Left ventricle myocardium inferior (tissue), 1 donor: ENCODE measurements at regions not wholly inside any gene's neighbourhood (a gene's known extent, or its start where the extent isn't known, plus 50 kb on each side); places are given as distances from the start of the nearest gene placed in this dataset.

Experiments
- DNase-seq: peaks from one replicate; pipeline ENCODE4 v3.0.0-alpha.2; 2020
- H3K27ac ChIP-seq: fragments of 200-600 bp; replicated peaks from 2 replicates; pipeline ENCODE4 v1.8.0; 2021
- H3K27me3 ChIP-seq: fragments of 200-600 bp; 2 replicates; pipeline ENCODE4 v1.8.0; 2021; ENCODE audit warnings: low read depth
- H3K36me3 ChIP-seq: fragments of 200-600 bp; 2 replicates; pipeline ENCODE4 v1.8.0; 2021
- H3K4me1 ChIP-seq: fragments of 200-600 bp; 2 replicates; pipeline ENCODE4 v1.8.0; 2021
- H3K4me3 ChIP-seq: fragments of 200-600 bp; 2 replicates; pipeline ENCODE4 v1.8.0; 2021; ENCODE audit warnings: mild to moderate bottlenecking, moderate library complexity
- H3K9me3 ChIP-seq: fragments of 200-600 bp; replicated peaks from 2 replicates; pipeline ENCODE4 v1.8.0; 2021
- intact Hi-C: fragments of 100-400 bp; cut with micrococcal nuclease; formaldehyde crosslinking; loops from one replicate; pipeline ENCODE4 v1.11.0; 2022
- TF ChIP-seq, protein P1 (sequence below): fragments of 200-600 bp; IDR thresholded peaks from 2 replicates; pipeline ENCODE4 v1.8.0; 2021; ENCODE audit warnings: antibody characterized with exemption, mild to moderate bottlenecking, borderline replicate concordance
- donor health status: DM: no; HTN: yes; CAD: no; lungs with severe emphysema.

DNA sequence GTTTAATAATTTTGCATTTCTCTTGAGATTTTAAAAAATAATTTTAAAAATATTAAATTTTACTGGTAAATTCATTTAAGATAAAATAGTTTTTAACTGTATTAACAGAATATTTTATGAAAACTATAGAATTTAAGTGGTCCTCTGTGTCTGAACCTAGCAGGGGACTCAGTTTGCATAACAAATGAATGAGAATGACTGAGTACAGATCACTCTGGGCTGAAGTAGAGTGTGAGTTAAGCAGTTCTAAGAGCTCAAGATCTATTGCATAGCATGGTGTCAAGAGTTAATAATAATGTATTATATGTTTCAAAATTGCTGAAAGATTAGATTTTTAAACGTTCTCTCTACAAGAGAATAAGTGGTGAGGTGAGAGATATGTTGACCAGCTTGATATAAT lies 348.3 kb upstream of the SLITRK1 start:
- Histone ChIP-seq H3K4me3 (no peak overlapping the region), H3K36me3 (no peaks in the 10 kb centered on the region), H3K27ac (no peak overlapping the region), H3K9me3 (peaks cover 9% of the 10 kb centered on the region), H3K4me1 (no peaks in the 10 kb centered on the region), H3K27me3 (no peaks in the 10 kb centered on the region)
- DNase-seq = no peak
- intact Hi-C loops = no loop called here
- TF ChIP-seq, protein P1, sequence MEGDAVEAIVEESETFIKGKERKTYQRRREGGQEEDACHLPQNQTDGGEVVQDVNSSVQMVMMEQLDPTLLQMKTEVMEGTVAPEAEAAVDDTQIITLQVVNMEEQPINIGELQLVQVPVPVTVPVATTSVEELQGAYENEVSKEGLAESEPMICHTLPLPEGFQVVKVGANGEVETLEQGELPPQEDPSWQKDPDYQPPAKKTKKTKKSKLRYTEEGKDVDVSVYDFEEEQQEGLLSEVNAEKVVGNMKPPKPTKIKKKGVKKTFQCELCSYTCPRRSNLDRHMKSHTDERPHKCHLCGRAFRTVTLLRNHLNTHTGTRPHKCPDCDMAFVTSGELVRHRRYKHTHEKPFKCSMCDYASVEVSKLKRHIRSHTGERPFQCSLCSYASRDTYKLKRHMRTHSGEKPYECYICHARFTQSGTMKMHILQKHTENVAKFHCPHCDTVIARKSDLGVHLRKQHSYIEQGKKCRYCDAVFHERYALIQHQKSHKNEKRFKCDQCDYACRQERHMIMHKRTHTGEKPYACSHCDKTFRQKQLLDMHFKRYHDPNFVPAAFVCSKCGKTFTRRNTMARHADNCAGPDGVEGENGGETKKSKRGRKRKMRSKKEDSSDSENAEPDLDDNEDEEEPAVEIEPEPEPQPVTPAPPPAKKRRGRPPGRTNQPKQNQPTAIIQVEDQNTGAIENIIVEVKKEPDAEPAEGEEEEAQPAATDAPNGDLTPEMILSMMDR = no peak

DNA sequence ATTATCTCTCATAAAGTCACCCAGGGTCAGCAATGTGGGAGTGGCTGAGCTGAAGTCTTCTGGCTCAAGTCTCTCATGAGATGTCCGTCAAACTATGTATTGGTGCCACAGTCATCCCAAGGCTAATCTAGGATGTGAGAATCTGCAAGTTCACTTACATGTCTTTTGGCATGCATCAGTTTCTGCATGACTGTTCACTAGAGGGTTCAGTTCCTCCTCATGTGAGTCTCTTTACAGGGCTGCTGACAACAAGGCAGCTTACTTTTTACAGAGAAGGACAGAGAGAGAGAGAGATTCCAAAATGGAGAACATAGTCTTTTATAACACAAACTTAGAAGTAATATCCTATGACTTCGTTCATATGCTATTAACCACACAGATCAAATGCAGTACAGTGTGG lies 328.8 kb upstream of the SLITRK1 start:
- intact Hi-C loops = no loop called here
- Histone ChIP-seq H3K27me3 (no peaks in the 10 kb centered on the region), H3K27ac (no peak overlapping the region), H3K4me3 (no peak overlapping the region), H3K4me1 (no peaks in the 10 kb centered on the region), H3K36me3 (no peaks in the 10 kb centered on the region), H3K9me3 (no peaks in the 10 kb centered on the region)
- no peak for DNase-seq
- TF ChIP-seq, protein P1 = no peak

DNA sequence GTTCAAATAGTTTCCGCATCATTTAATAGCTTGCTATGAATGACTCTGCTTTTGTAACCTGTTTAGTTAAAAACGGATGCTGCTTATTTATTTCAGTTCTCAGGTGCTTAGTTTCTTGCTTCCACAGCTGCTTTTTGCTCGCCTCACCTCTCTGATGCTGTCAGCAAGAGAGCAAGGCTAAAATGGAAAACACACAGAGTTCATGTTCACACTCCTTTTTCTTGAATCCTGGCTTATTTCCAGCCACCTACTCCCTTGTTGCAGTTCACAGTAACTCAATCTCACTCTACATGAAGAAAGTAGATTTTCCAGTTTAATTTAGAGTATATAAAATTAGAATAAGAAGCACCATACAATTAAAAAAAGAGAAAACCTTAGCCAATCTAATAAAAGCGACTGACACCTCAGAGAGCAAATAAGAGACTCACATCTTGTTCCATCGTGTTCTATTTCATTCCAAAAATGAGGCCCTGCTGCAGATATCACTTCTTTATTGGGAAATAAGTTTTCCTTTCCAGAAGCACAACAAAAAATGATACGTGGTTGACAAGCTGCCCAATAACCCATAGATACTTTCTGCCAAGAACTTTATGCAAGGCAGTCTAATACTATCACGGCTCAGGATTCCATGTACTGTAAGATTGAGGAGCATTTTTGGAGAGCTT lies 326.1 kb upstream of the SLITRK1 start:
- intact Hi-C loops = no loop called here
- no peak for DNase-seq
- no peaks in the 10 kb centered on the region for H3K4me1 ChIP-seq
- no peak overlapping the region for H3K4me3 ChIP-seq
- no peaks in the 10 kb centered on the region for H3K36me3 ChIP-seq
- H3K27ac ChIP-seq = no peak overlapping the region
- H3K9me3 ChIP-seq = no peaks in the 10 kb centered on the region
- no peaks in the 10 kb centered on the region for H3K27me3 ChIP-seq
- TF ChIP-seq, protein P1 = no peak

DNA sequence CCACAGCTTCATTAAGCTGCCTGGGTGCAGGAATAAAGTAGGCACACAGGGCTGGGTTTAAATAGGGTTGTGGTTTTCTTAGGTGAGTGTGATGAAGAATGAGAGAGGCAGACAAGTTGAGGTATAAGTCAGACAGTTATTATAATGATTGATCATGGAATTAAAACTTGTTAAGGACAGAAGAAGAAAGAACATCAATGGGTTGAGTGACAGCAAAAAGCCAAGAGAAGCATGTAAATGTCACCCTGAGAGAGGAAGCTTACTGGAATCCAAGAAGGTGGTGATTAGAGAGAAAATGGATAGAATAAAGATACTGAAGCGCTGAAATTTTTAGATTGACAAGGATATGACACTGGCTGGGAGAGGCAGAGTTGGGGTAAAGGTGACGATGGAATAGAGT lies 325.2 kb upstream of the SLITRK1 start:
- Histone ChIP-seq H3K27ac (no peak overlapping the region), H3K4me3 (no peak overlapping the region), H3K36me3 (no peaks in the 10 kb centered on the region), H3K4me1 (no peaks in the 10 kb centered on the region), H3K9me3 (peaks cover 3% of the 10 kb centered on the region), H3K27me3 (no peaks in the 10 kb centered on the region)
- TF ChIP-seq, protein P1 = no peak
- no peak for DNase-seq
- intact Hi-C loops = no loop called here

DNA sequence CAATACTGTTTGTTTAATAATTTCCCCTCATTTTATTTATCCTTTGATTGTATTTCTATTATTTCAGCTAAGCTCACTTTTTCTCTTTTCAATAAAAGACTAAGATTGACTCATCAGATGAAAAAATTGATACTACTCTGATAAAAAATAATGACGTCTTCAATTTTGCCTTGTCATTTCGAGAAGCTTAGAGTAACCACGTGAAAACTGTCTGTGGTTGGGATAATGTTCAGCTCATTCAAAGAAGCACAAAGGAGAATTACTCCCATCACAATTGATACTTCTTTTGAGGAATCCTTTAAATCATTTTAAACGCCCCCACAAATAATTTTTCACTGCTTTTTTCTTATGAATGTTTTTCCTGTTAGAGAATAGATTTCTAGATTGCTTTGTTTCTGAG lies 318.7 kb upstream of the SLITRK1 start:
- TF ChIP-seq, protein P1 = no peak
- intact Hi-C loops = no loop called here

More for the DNA sequence above, 318.7 kb upstream of the SLITRK1 start:
- no peak overlapping the region for H3K4me3 ChIP-seq
- DNase-seq = no peak
- H3K4me1 ChIP-seq = no peaks in the 10 kb centered on the region
- peaks cover 27% of the 10 kb centered on the region for H3K9me3 ChIP-seq
- H3K27me3 ChIP-seq = no peaks in the 10 kb centered on the region
- H3K27ac ChIP-seq = no peak overlapping the region
- no peaks in the 10 kb centered on the region for H3K36me3 ChIP-seq
